GM12878 (cell line): ENCODE measurements at regions not wholly inside any gene's neighbourhood (a gene's known extent, or its start where the extent isn't known, plus 50 kb on each side); places are given as distances from the start of the nearest gene placed in this dataset.
A peak's percentile ranks its signal among the peaks of the same experiment; 100 is the strongest.

ENCODE experiments used
- BMI1 ChIP-seq: fragments of 450-650 bp; IDR thresholded peaks from 2 replicates; pipeline ENCODE4 v1.6.1; 2016; ENCODE audit warnings: mild to moderate bottlenecking, moderate library complexity, borderline replicate concordance
- EP300 ChIP-seq, 2 experiments: fragments of 150-350 bp in 1 of 2; IDR thresholded peaks; 2 replicates each; pipeline ENCODE4 v1.6.1; 2011 to 2012; ENCODE audit warnings: low read depth in 2 of 2, low read length in 2 of 2, borderline replicate concordance in 1 of 2, improper control_type of control experiment in 1 of 2, inconsistent platforms in 1 of 2; ENCODE audit not compliant: control insufficient read depth in 1 of 2
- HDAC2 ChIP-seq: fragments of 200-600 bp; sonication (generic); IDR thresholded peaks from 2 replicates; pipeline ENCODE4 v1.6.1; 2017
- HDAC6 ChIP-seq: fragments of 200-600 bp; sonication (generic); IDR thresholded peaks from one replicate; pipeline ENCODE4 v1.8.0; 2017; ENCODE audit warnings: antibody characterized with exemption; ENCODE audit not compliant: unreplicated experiment
- JUND ChIP-seq: IDR thresholded peaks from 2 replicates; pipeline ENCODE4 v1.6.1; 2012; ENCODE audit warnings: low read depth, mild to moderate bottlenecking, low read length, improper control_type of control experiment, moderate library complexity
- YY1 ChIP-seq: IDR thresholded peaks from 2 replicates; pipeline ENCODE4 v1.6.1; 2011; ENCODE audit warnings: low read depth, mild to moderate bottlenecking, low read length
- TF ChIP-seq, protein P1 (sequence below): fragments of 150-350 bp; IDR thresholded peaks from 2 replicates; pipeline ENCODE4 v1.6.1; 2016; ENCODE audit warnings: low read depth, low read length
- TF ChIP-seq, protein P2 (sequence below): fragments of 450-650 bp; IDR thresholded peaks from 2 replicates; pipeline ENCODE4 v1.6.1; 2018; ENCODE audit warnings: borderline replicate concordance, mild to moderate bottlenecking; ENCODE audit not compliant: partially characterized antibody
- TF ChIP-seq, protein P3 (sequence below): IDR thresholded peaks from 2 replicates; pipeline ENCODE4 v1.6.1; 2011; ENCODE audit warnings: low read depth, mild to moderate bottlenecking, low read length, moderate library complexity, borderline replicate concordance; ENCODE audit errors: extremely low read depth
- TF ChIP-seq, protein P4 (sequence below): fragments of 450-650 bp; formaldehyde crosslinking; IDR thresholded peaks from 2 replicates; pipeline ENCODE4 v1.4.0; 2020; ENCODE audit warnings: mild to moderate bottlenecking, moderate library complexity
- TF ChIP-seq, protein P5 (sequence below): fragments of 450-650 bp; IDR thresholded peaks from 2 replicates; pipeline ENCODE4 v1.6.1; 2017; ENCODE audit warnings: mild to moderate bottlenecking, moderate library complexity
- TF ChIP-seq, protein P6 (sequence below): fragments of 450-650 bp; IDR thresholded peaks from 2 replicates; pipeline ENCODE4 v1.6.1; 2017; ENCODE audit warnings: mild to moderate bottlenecking, low read depth, inconsistent platforms; ENCODE audit not compliant: poor library complexity, severe bottlenecking

DNA sequence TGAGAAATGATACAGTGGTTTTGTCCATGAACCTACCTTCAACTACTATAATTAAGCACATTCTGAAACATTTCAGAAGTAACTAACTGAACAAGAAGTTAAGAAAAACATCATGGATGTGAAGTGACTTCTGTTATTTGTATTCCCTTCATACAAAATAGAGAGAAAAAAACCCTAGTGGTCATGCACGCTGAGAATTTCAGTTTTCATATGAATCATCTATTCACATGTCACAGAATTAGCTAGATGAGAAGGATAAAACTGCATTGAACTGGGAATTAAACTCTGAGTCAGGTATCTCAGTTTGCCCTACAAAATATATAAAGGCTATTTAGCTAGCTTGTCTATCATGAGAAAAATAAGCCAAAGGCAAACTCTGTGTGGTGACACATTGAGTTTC, 451.8 kb upstream of the FTMT start (continued):
- TF ChIP-seq, protein P1, sequence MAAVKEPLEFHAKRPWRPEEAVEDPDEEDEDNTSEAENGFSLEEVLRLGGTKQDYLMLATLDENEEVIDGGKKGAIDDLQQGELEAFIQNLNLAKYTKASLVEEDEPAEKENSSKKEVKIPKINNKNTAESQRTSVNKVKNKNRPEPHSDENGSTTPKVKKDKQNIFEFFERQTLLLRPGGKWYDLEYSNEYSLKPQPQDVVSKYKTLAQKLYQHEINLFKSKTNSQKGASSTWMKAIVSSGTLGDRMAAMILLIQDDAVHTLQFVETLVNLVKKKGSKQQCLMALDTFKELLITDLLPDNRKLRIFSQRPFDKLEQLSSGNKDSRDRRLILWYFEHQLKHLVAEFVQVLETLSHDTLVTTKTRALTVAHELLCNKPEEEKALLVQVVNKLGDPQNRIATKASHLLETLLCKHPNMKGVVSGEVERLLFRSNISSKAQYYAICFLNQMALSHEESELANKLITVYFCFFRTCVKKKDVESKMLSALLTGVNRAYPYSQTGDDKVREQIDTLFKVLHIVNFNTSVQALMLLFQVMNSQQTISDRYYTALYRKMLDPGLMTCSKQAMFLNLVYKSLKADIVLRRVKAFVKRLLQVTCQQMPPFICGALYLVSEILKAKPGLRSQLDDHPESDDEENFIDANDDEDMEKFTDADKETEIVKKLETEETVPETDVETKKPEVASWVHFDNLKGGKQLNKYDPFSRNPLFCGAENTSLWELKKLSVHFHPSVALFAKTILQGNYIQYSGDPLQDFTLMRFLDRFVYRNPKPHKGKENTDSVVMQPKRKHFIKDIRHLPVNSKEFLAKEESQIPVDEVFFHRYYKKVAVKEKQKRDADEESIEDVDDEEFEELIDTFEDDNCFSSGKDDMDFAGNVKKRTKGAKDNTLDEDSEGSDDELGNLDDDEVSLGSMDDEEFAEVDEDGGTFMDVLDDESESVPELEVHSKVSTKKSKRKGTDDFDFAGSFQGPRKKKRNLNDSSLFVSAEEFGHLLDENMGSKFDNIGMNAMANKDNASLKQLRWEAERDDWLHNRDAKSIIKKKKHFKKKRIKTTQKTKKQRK = no peak
- TF ChIP-seq YY1 (no peak), EP300 (IDR thresholded peaks at IDR 0.05; ENCODE audit: borderline replicate concordance in 1 of 2, control insufficient read depth in 1 of 2, low read depth in 2 of 2, low read length in 2 of 2) (peak in 1 of 2 experiments; percentile 27; a peak in 1 of 4 replicates), JUND (0 out of 2 replicates have a peak, but pooled peaks have one; percentile 29), HDAC6 (no peak), HDAC2 (no peak), BMI1 (no peak)
- TF ChIP-seq, protein P2, sequence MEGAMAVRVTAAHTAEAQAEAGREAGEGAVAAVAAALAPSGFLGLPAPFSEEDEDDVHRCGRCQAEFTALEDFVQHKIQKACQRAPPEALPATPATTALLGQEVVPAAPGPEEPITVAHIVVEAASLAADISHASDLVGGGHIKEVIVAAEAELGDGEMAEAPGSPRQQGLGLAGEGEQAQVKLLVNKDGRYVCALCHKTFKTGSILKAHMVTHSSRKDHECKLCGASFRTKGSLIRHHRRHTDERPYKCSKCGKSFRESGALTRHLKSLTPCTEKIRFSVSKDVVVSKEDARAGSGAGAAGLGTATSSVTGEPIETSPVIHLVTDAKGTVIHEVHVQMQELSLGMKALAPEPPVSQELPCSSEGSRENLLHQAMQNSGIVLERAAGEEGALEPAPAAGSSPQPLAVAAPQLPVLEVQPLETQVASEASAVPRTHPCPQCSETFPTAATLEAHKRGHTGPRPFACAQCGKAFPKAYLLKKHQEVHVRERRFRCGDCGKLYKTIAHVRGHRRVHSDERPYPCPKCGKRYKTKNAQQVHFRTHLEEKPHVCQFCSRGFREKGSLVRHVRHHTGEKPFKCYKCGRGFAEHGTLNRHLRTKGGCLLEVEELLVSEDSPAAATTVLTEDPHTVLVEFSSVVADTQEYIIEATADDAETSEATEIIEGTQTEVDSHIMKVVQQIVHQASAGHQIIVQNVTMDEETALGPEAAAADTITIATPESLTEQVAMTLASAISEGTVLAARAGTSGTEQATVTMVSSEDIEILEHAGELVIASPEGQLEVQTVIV = no peak
- TF ChIP-seq, protein P3, sequence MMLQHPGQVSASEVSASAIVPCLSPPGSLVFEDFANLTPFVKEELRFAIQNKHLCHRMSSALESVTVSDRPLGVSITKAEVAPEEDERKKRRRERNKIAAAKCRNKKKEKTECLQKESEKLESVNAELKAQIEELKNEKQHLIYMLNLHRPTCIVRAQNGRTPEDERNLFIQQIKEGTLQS = no peak
- TF ChIP-seq, protein P4, sequence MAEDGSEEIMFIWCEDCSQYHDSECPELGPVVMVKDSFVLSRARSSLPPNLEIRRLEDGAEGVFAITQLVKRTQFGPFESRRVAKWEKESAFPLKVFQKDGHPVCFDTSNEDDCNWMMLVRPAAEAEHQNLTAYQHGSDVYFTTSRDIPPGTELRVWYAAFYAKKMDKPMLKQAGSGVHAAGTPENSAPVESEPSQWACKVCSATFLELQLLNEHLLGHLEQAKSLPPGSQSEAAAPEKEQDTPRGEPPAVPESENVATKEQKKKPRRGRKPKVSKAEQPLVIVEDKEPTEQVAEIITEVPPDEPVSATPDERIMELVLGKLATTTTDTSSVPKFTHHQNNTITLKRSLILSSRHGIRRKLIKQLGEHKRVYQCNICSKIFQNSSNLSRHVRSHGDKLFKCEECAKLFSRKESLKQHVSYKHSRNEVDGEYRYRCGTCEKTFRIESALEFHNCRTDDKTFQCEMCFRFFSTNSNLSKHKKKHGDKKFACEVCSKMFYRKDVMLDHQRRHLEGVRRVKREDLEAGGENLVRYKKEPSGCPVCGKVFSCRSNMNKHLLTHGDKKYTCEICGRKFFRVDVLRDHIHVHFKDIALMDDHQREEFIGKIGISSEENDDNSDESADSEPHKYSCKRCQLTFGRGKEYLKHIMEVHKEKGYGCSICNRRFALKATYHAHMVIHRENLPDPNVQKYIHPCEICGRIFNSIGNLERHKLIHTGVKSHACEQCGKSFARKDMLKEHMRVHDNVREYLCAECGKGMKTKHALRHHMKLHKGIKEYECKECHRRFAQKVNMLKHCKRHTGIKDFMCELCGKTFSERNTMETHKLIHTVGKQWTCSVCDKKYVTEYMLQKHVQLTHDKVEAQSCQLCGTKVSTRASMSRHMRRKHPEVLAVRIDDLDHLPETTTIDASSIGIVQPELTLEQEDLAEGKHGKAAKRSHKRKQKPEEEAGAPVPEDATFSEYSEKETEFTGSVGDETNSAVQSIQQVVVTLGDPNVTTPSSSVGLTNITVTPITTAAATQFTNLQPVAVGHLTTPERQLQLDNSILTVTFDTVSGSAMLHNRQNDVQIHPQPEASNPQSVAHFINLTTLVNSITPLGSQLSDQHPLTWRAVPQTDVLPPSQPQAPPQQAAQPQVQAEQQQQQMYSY = no peak
- TF ChIP-seq, protein P5, sequence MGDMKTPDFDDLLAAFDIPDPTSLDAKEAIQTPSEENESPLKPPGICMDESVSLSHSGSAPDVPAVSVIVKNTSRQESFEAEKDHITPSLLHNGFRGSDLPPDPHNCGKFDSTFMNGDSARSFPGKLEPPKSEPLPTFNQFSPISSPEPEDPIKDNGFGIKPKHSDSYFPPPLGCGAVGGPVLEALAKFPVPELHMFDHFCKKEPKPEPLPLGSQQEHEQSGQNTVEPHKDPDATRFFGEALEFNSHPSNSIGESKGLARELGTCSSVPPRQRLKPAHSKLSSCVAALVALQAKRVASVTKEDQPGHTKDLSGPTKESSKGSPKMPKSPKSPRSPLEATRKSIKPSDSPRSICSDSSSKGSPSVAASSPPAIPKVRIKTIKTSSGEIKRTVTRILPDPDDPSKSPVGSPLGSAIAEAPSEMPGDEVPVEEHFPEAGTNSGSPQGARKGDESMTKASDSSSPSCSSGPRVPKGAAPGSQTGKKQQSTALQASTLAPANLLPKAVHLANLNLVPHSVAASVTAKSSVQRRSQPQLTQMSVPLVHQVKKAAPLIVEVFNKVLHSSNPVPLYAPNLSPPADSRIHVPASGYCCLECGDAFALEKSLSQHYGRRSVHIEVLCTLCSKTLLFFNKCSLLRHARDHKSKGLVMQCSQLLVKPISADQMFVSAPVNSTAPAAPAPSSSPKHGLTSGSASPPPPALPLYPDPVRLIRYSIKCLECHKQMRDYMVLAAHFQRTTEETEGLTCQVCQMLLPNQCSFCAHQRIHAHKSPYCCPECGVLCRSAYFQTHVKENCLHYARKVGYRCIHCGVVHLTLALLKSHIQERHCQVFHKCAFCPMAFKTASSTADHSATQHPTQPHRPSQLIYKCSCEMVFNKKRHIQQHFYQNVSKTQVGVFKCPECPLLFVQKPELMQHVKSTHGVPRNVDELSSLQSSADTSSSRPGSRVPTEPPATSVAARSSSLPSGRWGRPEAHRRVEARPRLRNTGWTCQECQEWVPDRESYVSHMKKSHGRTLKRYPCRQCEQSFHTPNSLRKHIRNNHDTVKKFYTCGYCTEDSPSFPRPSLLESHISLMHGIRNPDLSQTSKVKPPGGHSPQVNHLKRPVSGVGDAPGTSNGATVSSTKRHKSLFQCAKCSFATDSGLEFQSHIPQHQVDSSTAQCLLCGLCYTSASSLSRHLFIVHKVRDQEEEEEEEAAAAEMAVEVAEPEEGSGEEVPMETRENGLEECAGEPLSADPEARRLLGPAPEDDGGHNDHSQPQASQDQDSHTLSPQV = no peak
- TF ChIP-seq, protein P6, sequence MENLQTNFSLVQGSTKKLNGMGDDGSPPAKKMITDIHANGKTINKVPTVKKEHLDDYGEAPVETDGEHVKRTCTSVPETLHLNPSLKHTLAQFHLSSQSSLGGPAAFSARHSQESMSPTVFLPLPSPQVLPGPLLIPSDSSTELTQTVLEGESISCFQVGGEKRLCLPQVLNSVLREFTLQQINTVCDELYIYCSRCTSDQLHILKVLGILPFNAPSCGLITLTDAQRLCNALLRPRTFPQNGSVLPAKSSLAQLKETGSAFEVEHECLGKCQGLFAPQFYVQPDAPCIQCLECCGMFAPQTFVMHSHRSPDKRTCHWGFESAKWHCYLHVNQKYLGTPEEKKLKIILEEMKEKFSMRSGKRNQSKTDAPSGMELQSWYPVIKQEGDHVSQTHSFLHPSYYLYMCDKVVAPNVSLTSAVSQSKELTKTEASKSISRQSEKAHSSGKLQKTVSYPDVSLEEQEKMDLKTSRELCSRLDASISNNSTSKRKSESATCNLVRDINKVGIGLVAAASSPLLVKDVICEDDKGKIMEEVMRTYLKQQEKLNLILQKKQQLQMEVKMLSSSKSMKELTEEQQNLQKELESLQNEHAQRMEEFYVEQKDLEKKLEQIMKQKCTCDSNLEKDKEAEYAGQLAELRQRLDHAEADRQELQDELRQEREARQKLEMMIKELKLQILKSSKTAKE = no peak
